HG03558 (cell line): ENCODE measurements at regions not wholly inside any gene's neighbourhood (a gene's known extent, or its start where the extent isn't known, plus 50 kb on each side); places are given as distances from the start of the nearest gene placed in this dataset.
A peak's percentile ranks its signal among the peaks of the same experiment; 100 is the strongest.
"Not testable (repeated sequence)": the region's sequence is repeated elsewhere in the genome, so short reads cannot be mapped to it uniquely, and the experiment has no call there.

ENCODE experiments used
- ATAC-seq: cut with Tn5 transposase; IDR thresholded peaks from one replicate; pipeline ENCODE4 v1.9.1; 2021; ENCODE audit warnings: moderate number of reproducible peaks; ENCODE audit not compliant: unreplicated experiment; ENCODE audit errors: extremely low read depth

GRCh38 chr9:78172610-78173009, 63.3 kb upstream of the CEP78 start:
- ATAC-seq: not testable (repeated sequence)

GRCh38 chr9:78171651-78172050, 64.2 kb upstream of the CEP78 start:
- no peak for ATAC-seq

GRCh38 chr9:78169125-78169524, 66.8 kb upstream of the CEP78 start:
- no peak for ATAC-seq

GRCh38 chr9:78167356-78167755, 68.5 kb upstream of the CEP78 start:
- no peak for ATAC-seq

GRCh38 chr9:78163834-78164233, 72.0 kb upstream of the CEP78 start:
- no peak for ATAC-seq

- ATAC-seq: no peak
Observed at GRCh38 chr9:78158286-78158685, 77.6 kb upstream of the CEP78 start.

GRCh38 chr9:78150983-78151356, 84.9 kb upstream of the CEP78 start:
- ATAC-seq: no peak

- ATAC-seq: no peak
Observed at GRCh38 chr9:78150312-78150982, 85.4 kb upstream of the CEP78 start.

GRCh38 chr9:78149702-78150291, 86.1 kb upstream of the CEP78 start:
- ATAC-seq: no peak

- no peak for ATAC-seq
Observed at GRCh38 chr9:78146241-78146640, 89.6 kb upstream of the CEP78 start.

GRCh38 chr9:78144663-78145377, 91.1 kb upstream of the CEP78 start:
- no peak for ATAC-seq

GRCh38 chr9:78144008-78144381, 91.9 kb upstream of the CEP78 start:
- no peak for ATAC-seq

- no peak for ATAC-seq
Observed at GRCh38 chr9:78143281-78144007, 92.4 kb upstream of the CEP78 start.

- ATAC-seq: not testable (repeated sequence)
Observed at GRCh38 chr9:78142264-78142663, 93.6 kb upstream of the CEP78 start.

GRCh38 chr9:78133751-78134150, 102.1 kb upstream of the CEP78 start:
- peak; percentile 64 for ATAC-seq

GRCh38 chr9:78132701-78133058, 101.1 kb upstream of the GNAQ start:
- ATAC-seq: no peak

GRCh38 chr9:78131969-78132700, 100.5 kb upstream of the GNAQ start:
- no peak for ATAC-seq

GRCh38 chr9:78130853-78131252, 99.2 kb upstream of the GNAQ start:
- no peak for ATAC-seq

- no peak for ATAC-seq
Observed at GRCh38 chr9:78130004-78130403, 98.4 kb upstream of the GNAQ start.
